ENCODE measurements at regions not wholly inside any gene's neighbourhood (a gene's known extent, or its start where the extent isn't known, plus 50 kb on each side); places are given as distances from the start of the nearest gene placed in this dataset.

- Histone ChIP-seq H3K4me2 (ENCODE audit: insufficient read depth in 1 of 2, low read depth in 2 of 2, low read length in 2 of 2) (no peak overlapping the region), H3K27ac (ENCODE audit: low read depth, low read length) (no peak overlapping the region), H2BK5ac (ENCODE audit: low read depth, low read length) (no peak overlapping the region), H2BK15ac (ENCODE audit: low read length) (no peak overlapping the region), H3K27me3 (replicated peaks in 1 of 4; ENCODE audit: control insufficient read depth in 3 of 4, extremely low read depth in 1 of 4, insufficient read depth in 3 of 4, low read length in 3 of 4) (no peaks in the 10 kb centered on the region), H3K9me3 (ENCODE audit: insufficient read depth in 2 of 2, low read depth in 1 of 2, low read length in 1 of 2) (no peaks in the 10 kb centered on the region), H3K4ac (replicated peaks; ENCODE audit: insufficient read length, low read depth, low read length) (no peak overlapping the region), H3K56ac (replicated peaks; ENCODE audit: insufficient read length, low read depth, low read length) (no peak overlapping the region), H3K23ac (ENCODE audit: insufficient read length) (no peak overlapping the region), H3K79me2 (ENCODE audit: control insufficient read depth in 1 of 2, insufficient read depth in 2 of 2, low read length in 2 of 2) (peaks cover 0 to 26% of the 10 kb centered on the region in 2 experiments; a peak in 3 of 4 replicates), H3K14ac (ENCODE audit: insufficient read length) (no peak overlapping the region), H2AK5ac (ENCODE audit: low read depth, low read length) (no peak overlapping the region), H4K20me1 (replicated peaks in 1 of 2; ENCODE audit: control insufficient read depth in 1 of 2, insufficient read depth in 2 of 2, low read length in 2 of 2) (peaks cover 2 to 3% of the 10 kb centered on the region in 2 experiments), H3K4me1 (replicated peaks in 1 of 4; ENCODE audit: control insufficient read depth in 3 of 4, insufficient read depth in 4 of 4, low read length in 3 of 4) (no peaks in the 10 kb centered on the region), H3K36me3 (ENCODE audit: control insufficient read depth in 2 of 4, insufficient read depth in 4 of 4, low read length in 3 of 4) (peaks cover 0 to 12% (median 5%) of the 10 kb centered on the region in 4 experiments; a peak in 4 of 8 replicates), H2BK20ac (ENCODE audit: low read length) (no peak overlapping the region), H3K18ac (ENCODE audit: extremely low read depth, low read length) (no peak overlapping the region), H3K23me2 (ENCODE audit: low read depth, low read length) (no peaks in the 10 kb centered on the region), H4K5ac (ENCODE audit: insufficient read length, low read depth, low read length) (no peak overlapping the region), H4K8ac (ENCODE audit: extremely low read depth, insufficient read depth, low read length) (no peak overlapping the region; the same call in 1 of the 2 replicates), H3K4me3 (ENCODE audit: extremely low read depth in 1 of 4, insufficient read depth in 2 of 4, low read depth in 3 of 4, low read length in 4 of 4) (no peak overlapping the region), H2BK12ac (ENCODE audit: low read depth, low read length) (no peak overlapping the region), H2BK120ac (replicated peaks; ENCODE audit: low read depth, low read length) (no peak overlapping the region), H3K79me1 (ENCODE audit: low read depth, low read length) (0 out of 2 replicates have a peak, but pooled peaks cover 2% of the 10 kb centered on the region), H2AFZ (ENCODE audit: low read length) (no peak overlapping the region), H3K9ac (replicated peaks in 1 of 4; ENCODE audit: extremely low read depth in 1 of 4, low read depth in 3 of 4, low read length in 3 of 4) (no peak overlapping the region), H4K91ac (replicated peaks; ENCODE audit: insufficient read length, low read length) (no peak overlapping the region)
- WGBS, 2 experiments (ENCODE audit: extremely low coverage in 1 of 2, insufficient coverage in 1 of 2, insufficient read length in 1 of 2, insufficient replicate concordance in 2 of 2, low coverage in 1 of 2, low lambda C conversion rate in 2 of 2, missing lambda C conversion rate in 1 of 2), result 94% methylated on average over 16 of the region's 16 CpGs; no CpG with 5 or more reads in 1 of the 2 experiments
- POLR2A ChIA-PET (ENCODE audit: partially characterized antibody), result interaction anchor here (0.8 kb wide), 1 partner anchor 259 kb away, joined by 3 read pairs; no protein-coding TSS in a partner anchor
- no peak for FAIRE-seq
- DNase-seq (ENCODE audit: low read depth in 1 of 2, low spot score in 2 of 2), result no peak
- CTCF ChIA-PET (ENCODE audit: partially characterized antibody), result interaction anchor here (0.9 to 3.8 kb wide), 4 partner anchors 40 to 67 kb away, joined by 5 to 28 read pairs (median 6); a partner anchor contains a TSS
- no peak for TF ChIP-seq KDM1A (IDR thresholded peaks at IDR 0.05; ENCODE audit: borderline replicate concordance, low read length)
- no peak for TF ChIP-seq KDM4A (IDR thresholded peaks at IDR 0.05; ENCODE audit: low read depth, low read length, severe bottlenecking)
- TF ChIP-seq NANOG (IDR thresholded peaks at IDR 0.05; ENCODE audit: insufficient read depth, low read depth, low read length, poor library complexity, severe bottlenecking), result no peak
- no peak for TF ChIP-seq RBBP5 (IDR thresholded peaks at IDR 0.05; ENCODE audit: borderline replicate concordance, low read depth, low read length)
Measured at GRCh38 chr18:46215902-46216723, 111.9 kb downstream of the HAUS1 start.

Data from H1 (cell line).